ENCODE measurements at regions not wholly inside any gene's neighbourhood (a gene's known extent, or its start where the extent isn't known, plus 50 kb on each side); places are given as distances from the start of the nearest gene placed in this dataset.

DNA sequence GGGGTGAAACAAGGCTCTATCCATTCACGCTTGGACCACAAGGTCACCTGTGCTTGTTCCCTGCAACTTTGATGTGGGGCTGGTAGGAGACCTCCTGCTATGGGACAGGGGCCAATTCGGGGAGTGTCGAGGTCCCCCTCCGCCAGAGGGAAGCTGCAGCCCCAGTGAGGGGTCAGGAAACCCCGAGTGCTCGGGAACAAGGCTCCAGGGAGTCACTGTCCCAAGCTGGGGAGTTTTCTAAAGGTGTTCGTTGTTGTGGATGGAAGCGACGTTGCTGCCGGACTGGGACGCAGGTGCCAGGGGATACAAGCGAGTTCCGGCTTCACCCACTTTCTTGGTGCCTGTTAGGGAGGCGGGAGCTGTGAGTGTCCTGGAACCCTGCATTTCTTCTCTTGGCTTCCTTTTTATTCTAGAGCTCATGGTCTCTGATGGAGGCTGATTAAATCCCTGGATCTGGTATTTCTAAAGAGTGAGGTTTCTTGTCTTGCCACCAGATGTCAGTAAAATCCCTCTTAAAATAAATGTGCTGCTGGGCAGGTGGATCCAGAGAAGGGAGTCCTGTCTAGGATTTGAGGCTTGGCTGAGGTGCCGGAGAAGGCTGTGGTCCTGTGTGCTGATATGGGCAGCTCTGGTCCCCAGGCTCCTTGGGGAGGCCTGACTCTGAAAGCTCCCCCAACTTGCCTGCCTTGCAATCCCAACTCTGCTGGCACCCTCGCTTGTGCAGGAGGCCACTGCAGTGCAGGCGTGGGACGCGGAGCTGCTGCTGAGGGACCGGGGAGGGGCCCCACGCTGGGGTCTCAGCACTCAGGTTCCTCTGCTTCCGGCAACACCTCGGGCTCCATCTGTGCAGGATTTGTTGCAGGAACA lies 153.9 kb downstream of the TEX29 start:
- no peak for DNase-seq (ENCODE audit: low spot score)

DNA sequence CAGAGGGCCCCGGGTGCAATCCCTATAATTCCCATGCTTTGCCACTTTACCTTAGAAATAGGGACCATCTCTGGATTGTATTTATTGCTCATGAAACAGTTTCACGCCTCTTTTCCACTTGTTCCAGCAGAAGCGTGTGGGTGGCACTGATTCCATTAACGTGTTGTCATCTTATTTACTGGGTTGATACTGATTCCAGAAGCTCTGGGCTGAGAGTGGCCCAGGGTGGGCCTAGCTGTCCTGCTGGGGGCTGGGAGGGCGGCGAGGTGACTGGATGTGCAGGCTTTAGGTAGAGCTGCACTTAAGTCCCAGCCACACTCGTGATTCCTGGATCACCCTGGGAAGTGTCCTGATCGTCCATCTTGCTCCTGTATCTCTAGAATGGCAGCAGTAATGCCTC lies 155.0 kb downstream of the TEX29 start:
- no peak for DNase-seq (ENCODE audit: low spot score)

DNA sequence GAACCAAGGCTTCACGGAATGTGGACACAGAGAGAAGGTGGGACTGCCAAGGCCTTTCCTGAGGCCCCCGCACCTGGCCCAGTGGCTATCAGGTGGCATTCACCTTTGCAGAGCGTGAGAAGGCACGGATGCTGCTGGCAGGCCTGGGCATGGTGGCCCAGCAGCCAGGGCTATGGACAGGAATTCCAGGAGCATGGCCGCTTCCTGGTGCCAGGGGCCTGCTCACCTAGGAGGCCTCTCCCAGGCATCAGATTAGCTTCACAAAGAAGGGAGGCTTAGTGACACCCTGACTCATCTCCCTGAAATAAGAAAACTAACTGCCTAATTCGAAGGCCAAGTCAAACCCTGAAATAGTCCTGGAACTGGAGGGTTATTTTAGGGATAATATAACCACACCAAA lies 155.8 kb downstream of the TEX29 start:
- peak; percentile 5 for DNase-seq (ENCODE audit: low spot score)

DNA sequence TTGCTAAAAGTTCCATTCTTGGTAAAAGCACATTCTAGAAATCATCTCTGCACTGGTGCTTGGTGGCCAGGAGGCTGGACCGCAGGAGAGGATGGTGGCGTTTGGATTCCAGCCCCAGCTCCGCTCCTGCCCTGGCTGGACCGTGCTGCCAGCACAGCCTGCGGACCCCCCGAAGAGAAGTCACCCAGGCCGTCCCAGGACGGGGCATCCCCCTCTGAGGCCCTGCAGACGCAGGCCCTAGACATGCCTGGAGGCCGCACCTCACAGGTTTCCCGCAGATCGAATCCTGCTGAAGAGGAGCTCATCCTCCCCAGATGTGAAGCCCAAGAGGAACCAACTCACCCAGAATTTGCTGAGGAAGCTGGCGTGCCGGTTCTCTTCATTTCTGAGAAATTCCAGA lies 159.0 kb downstream of the TEX29 start:
- DNase-seq (ENCODE audit: low spot score), result no peak

DNA sequence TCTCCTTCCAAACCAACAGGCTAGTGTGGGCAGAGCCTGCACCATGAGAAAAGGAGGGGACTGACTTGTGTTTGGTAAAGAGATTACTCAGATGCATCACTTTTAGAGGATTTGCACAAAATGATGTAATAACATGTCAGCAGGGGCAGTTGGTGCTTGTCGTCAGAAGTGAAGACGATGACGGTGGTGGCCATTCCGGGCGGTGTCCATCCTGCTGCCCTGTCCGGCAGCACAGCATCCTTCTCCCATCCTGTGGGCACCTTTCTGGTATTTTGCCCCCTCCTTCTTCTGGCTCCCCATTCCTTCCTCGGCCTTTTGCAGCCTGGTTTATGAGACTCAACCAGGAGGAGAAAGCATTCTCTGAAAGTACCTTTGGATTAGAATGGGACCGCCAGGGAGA lies 160.1 kb downstream of the TEX29 start:
- no peak for DNase-seq (ENCODE audit: low spot score)

DNA sequence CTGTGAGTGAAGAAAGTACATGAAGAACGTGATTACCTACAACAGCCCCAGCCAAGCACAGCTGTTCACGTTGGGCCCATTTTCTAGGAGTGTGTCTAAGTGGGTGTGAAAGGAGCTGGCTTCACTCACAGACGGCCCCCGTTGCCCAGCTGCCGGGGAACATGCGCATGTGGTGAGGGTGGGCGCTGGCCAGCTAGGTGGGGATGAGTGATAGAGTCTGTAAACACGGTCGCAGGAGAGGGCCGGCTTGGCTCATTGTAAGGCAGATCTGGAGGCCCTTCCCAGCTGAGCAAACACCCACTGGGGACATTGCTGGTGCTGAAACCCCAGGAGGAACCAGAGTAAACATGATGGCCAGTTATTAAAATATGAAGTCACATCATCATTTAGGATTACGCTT lies 160.5 kb downstream of the TEX29 start:
- no peak for DNase-seq (ENCODE audit: low spot score)

DNA sequence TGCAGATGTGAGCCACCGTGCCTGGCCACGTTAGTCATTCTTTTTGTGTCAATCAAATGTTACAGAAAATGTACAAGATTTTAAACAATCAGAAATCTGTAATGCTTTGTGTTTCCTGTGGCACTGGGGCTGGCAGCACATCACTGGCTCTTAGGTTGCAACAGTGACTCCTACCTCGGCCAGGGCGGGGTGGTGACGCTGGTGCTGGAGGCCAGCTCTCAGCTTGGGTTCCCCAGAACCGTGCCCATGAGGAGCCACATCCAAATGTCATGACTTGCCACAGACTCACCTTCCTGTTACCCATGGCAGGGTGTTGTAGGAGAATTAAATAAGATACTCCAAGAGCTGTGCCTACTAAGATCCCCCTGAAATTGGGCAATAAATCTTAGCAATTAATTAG lies 161.7 kb downstream of the TEX29 start:
- no peak for DNase-seq (ENCODE audit: low spot score)

DNA sequence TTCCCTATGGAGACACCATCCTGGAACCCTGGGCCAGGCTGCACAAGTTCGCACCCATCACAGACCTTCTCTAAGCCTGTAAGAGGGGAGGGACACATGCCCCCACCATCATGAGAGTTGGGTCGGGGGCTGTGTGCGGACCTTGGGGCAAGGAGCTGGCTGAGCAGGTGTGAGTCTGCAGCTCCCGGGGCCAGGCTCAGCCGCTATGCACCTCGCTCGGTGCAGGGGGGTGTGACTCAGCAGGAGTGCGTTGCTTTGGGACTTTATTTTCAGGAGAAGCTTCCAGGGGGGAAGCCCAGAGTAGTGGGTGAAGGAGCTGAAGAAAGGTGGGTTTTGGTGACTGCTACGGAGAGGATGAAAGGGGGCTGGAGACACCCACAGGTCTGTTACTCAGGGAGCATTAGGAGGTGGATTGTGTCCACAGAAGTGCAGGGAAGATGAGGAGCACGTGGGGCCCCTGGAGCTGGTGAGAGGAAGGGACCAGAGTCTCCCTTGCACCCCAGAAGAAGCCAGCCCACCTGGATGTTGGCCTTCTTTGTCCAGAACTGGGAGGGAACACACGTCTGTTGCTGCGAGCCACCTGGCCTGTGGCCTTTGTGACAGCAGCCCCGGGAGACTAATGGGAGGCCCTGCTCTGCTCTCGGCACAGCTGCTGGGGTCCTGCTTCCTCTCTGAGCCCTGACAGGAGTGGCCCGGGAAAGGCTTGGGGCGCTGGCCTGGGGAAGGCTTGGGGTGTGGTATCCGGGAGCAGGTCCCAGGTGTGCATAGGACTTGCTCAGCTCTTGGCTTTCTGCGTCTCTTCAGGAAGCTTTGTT lies 162.6 kb downstream of the TEX29 start:
- no peak for DNase-seq (ENCODE audit: low spot score)

DNA sequence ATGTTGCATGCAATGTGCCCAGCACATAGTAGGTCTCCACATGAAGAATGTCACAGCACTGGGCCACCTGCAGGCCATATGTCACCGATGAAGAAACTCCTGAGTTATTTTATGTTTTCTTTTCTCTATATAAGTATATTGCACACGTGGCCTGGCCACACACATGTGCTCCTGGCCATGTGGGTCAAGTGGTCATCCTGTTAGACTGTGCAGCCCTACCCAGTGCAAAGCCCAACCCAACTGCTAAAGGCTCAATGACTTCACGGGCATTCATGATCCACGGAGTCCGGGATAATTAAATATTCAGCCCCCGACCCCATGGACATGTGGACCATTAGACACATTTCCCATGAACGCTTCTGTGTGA lies 163.2 kb downstream of the TEX29 start:
- DNase-seq (ENCODE audit: low spot score), result no peak

DNA sequence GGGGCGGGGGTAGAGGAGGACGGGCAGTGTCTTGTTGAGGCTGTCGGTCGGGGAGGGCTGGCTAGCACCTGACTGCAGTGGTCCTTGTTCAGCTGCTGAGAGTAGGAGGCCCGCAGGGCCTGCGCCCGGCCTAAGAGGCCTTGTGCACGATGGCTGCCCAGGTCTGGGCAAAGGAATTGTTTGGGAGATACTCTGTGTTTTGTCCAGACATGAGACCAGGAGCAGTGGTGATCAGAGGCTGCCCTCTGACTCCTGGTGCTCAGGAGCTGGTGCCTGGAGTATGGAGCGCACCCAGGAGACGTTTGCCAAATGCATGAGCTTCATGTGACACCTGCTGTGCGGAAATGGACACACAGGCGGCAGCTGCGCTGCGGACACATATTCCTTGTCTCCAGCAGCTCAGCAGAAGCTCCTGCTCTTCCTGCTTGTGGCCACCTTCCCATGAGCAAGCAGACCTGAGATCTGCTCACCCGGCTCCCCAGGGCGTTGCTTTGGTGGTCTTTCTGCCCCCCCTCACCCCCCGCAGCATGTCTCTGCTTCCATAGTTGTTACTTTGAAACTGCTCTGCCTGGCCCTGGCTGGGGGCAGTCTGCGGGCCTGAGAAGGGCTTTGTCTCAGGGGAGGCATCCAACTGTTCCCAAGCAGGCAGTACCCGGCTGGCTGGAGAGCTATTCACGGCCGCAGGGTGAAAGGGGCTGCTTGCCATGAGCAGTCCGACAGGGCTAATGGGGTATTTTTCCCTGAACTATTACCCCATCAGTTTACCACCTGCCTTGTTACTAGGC lies 163.9 kb downstream of the TEX29 start:
- no peak for DNase-seq (ENCODE audit: low spot score)

DNA sequence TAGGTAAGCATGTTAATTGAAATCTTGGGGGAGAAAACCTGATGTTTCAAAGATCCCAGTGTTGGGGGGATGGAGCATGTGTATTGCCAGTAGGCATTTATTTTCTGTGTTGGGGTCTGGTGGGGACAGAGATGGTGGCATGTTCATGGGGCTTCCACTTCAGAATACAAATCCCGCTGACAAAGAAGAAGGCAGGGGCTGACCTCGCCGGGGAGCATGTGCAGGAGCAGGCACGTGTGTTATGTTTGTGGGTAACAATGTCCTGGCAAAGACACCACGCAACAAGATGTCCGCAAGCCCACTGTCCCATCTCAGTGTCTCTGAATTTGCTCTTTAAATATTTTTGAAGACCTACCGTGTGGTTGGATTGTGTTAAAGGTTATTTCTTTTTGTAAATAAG lies 164.5 kb downstream of the TEX29 start:
- no peak for DNase-seq (ENCODE audit: low spot score)

DNA sequence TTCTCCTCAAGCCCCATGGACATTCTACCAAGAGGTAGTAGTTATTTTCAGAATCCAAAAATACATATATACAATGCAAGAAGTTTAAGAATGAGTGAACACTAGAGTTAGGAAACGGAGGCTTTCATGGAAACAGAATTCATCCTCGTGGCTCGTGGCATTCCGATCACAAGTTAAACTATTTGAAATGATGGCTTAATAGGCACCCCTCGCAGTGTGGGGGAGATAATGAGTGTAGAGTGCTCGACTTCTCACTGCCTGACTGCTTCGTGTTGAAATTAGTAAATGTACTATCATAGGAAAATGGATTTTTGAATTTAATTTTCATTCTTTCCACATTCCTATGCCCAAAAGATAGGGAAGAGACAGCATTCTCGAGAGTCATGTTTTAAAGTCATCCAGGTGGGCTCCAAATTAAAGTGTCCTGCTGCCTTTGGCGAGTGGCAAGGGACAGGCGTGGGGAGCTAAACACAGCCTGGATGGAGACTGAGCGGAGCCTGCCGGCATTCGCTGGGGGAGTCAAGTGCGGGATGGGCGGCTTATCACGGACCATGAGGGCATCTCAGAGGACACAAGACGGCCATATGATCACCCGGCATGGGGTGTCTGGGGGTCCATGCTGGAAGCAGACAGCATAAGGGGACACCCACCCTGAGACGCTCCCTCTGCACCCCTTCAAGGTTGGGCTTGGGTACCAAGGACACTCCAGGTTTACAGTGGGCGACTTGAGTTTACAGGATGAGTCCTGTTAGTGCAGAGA lies 165.2 kb downstream of the TEX29 start:
- DNase-seq (ENCODE audit: low spot score), result no peak

DNA sequence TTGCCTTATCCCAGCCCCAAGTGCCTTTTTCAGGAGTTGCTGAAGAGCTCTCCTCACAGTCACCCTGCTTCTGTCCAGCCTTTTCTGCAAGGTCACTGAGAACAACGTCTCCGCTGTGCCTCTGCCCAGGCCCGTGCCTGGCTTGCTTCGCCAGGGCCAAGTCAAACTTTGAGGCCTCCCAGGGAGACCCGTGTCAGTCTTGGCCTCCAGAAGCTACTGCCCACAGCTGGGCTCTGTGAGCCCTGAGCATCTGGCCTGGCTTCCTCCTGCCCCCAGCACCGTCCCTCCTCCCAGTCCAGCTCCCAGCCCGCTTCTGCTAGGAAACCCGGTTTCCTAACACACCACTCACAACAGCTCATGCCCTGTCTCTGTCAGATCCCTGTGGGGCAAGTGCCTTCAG lies 165.9 kb downstream of the TEX29 start:
- DNase-seq (ENCODE audit: low spot score), result no peak

DNA sequence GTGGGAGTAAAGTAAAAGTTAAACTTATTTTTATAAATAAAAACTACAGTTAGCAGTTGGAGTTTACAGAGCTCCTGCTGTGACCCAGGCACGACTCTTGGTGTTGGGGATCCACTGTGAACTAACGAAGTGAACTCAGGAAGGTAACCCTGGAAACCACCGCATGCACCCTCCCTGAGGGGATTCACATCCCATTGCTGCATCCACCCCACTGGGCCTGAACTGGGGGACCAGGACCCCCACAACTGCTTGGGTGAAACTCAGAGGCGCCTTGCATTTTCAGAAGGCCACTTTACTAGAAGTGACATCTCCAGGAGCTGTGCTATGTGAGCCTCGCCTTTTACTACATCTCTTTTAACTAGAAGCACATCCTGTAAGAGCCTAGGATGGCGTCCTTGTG lies 166.4 kb downstream of the TEX29 start:
- DNase-seq (ENCODE audit: low spot score), result no peak

DNA sequence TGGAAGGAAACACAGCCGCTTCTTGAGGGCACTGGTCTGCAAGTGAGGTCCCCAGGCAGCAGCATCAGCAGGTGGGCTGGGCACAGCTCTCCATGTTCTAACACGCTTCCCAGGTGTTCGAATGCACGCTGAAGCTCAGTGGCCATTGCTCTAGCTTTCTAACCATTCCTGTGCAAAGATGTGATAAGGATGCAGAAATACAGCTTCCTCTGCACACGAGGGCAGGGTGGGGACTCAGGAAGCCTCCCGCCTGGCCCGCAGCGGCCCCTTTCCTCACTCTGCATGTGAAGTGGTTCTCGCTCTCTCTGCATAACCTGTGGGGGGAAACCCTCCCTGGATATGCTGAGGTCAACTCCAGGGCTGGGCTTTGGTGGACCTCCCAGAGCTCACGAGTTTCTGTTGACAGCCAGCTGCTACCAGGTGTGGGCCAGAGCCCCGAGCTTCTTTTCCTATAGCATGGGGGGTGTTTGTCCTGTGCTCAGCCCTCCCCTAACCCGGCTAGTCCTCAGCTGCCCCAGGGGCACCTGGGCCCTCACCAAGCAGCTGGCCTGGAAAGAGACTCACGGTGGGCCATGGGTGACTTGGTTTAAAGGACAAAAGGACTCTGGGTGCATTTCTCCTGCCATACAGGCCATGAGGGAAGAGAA lies 168.2 kb downstream of the TEX29 start:
- no peak for DNase-seq (ENCODE audit: low spot score)

DNA sequence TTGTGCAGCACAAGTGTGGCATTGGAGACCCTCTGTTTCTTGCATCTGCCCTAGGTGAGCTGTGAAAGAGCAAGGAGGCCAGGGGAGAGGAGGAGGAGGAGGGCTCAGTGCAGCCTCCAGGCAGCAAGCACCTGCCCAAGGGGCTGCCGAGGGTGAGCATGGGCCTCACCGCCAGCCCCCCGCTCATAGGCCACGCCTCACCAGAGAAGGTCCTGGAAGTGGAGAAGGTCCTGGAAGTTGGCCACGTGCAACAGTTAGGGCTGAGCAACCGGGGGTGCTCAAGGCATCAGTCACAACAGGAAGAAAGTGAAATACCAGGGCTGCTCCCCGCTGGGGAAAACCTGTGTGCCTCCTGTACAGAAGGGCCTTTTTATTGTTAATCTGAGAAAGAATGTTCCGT lies 168.9 kb downstream of the TEX29 start:
- DNase-seq (ENCODE audit: low spot score), result no peak

DNA sequence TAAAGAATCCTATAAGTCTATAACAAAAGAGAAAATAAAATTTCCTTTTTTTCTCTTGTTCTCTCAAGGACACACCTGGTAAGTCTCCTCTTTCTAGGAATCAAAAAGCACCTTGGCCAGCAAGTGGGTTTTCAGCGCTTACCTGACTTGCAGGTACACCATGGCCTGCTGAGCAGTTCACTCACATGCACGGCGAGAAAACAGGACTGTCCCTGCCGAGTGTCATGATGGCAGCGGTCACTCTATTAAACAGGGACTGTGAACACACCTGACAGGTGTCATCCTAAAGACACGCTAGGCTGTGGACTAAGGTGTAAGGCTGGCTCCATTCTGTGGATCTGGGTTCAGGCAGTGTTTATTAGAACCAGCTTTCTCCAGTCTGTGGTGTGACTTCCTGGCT lies 170.2 kb downstream of the TEX29 start:
- no peak for DNase-seq (ENCODE audit: low spot score)

DNA sequence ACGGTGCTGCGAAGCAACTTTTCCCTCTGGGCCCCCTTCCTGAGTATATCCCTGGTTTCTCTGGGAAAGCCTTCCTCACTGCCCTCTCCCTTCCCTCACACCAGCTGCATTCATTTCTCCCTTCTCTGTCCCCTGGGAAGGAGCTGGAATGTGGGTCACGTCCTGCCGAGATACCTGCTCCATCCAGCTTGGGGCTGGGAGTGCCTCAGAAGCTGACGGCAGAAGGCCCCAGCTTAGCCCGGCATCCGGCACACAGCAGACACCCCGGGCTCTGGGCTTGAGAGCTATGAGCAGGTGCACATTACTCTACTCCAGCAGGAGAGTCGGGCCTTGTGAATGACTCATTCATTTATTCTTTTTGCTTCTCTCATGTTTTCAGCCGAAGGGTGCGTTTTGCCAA lies 170.6 kb downstream of the TEX29 start:
- DNase-seq (ENCODE audit: low spot score), result no peak

DNA sequence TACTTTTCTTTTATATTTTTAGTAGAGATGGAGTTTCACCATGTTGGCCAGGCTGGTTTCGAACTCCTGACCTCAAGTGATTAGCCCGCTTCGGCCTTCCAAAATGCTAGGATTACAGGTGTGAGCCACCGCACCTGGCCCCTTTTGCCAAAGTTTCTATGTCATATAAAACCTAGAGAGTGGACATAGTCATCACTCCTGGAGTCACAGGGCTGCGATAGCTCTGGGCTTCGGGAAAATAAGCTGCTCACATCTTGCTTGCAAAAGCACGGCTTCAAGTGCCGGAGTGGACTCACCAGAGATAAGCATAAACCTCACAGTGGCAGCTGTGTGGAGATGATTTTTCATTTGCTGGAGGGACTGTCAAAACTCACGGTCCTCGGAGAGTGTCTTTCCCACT lies 171.2 kb downstream of the TEX29 start:
- no peak for DNase-seq (ENCODE audit: low spot score)

DNA sequence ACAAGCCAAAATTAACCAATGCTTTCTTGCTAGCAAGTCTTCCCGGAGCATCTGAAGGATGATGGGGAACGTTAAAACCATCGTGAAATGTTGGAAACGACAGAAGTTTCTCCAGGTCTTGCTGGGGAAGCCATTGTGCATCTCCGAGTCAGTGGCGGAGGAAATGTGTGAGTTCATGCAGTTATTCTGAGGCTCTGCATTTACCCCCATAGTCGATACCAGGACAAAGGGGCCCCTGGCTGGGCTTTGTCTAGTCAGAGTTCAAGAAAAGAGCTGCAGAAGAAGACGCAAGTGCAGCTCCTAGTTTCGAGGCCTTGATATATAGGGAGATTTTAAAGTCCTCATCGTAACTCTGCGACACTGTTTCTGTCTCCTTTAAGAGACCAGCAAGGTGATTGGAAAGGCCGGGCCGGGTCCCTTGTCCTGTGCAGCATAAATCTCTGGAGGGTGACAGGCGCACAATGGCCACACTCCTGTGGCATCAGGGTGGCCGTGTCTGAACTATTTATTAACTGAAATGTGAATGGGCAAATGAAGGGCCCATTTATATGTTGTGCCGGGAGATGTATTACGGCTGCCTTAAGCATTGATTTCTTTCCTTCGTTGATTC lies 172.0 kb downstream of the TEX29 start:
- no peak for DNase-seq (ENCODE audit: low spot score)

DNA sequence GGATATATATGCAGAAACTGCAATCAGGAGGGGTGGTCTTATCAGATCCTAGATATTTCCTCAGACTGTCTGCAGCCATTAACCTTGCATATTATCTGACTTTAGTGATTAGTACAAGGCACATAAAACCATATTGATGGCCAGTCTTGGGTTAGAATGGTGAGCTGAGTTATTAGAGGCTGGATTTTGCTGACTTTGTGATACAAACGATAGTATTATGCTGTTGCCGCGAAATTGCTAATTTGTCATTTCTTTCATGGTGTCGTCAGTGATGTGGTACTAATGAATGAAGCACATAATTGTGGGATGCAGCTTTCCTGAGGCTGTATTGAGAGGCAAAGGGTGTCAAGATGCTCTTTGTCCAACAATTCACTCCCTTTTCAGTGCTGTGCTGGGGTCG lies 172.5 kb downstream of the TEX29 start:
- no peak for DNase-seq (ENCODE audit: low spot score)
